ENCODE measurements at regions not wholly inside any gene's neighbourhood (a gene's known extent, or its start where the extent isn't known, plus 50 kb on each side); places are given as distances from the start of the nearest gene placed in this dataset.

DNA sequence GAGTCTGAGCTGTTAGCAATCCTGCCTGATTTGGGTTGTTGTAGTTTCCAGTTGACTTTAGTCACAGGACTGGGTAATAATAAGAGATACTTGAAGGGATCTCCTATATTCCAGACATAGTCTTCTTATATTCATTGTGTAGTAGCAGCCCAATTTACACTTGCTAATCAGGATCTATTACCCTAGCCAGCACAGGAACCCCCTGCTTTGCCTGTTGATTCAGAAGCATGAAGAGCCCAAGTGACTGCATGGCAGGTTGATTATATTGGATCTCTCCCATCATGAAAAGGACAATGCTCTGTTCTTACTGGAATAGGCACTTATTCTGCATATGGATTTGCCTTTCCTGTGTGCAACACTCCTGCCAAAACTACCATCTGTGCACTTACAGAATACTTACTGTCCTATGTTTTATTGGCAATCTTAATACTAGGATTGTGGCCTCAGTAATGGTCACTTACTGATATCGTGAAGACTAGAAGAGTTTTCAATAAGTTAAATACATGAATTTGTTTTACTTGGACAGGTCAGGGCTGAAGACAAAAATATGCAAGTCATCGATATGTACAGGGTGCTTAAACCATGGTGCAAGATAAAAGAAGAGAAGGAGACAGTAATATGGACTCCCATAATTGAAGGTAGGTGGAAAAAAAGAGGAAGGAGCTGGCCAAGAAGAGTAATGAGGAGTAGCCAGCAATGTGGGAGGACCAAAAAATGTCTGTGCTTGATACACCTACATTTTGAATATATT lies 304.1 kb downstream of the MCTP2 start:
- no peaks in the 10 kb centered on the region for H3K27me3 Mint-ChIP-seq (ENCODE audit: insufficient read depth, unreplicated experiment)
- H3K9me3 Mint-ChIP-seq (ENCODE audit: unreplicated experiment): peaks cover 7% of the 10 kb centered on the region
- H3K36me3 Mint-ChIP-seq (ENCODE audit: insufficient read depth, unreplicated experiment): no peaks in the 10 kb centered on the region
- no peaks in the 10 kb centered on the region for H3K4me1 Mint-ChIP-seq (ENCODE audit: insufficient read depth, unreplicated experiment)
- TF ChIP-seq, protein P1, sequence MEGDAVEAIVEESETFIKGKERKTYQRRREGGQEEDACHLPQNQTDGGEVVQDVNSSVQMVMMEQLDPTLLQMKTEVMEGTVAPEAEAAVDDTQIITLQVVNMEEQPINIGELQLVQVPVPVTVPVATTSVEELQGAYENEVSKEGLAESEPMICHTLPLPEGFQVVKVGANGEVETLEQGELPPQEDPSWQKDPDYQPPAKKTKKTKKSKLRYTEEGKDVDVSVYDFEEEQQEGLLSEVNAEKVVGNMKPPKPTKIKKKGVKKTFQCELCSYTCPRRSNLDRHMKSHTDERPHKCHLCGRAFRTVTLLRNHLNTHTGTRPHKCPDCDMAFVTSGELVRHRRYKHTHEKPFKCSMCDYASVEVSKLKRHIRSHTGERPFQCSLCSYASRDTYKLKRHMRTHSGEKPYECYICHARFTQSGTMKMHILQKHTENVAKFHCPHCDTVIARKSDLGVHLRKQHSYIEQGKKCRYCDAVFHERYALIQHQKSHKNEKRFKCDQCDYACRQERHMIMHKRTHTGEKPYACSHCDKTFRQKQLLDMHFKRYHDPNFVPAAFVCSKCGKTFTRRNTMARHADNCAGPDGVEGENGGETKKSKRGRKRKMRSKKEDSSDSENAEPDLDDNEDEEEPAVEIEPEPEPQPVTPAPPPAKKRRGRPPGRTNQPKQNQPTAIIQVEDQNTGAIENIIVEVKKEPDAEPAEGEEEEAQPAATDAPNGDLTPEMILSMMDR (IDR thresholded peaks at IDR 0.05; ENCODE audit: unreplicated experiment): no peak
- POLR2A ChIA-PET: no interaction called here
- DNase-seq (ENCODE audit: unreplicated experiment): no peak
- H3K4me3 Mint-ChIP-seq (ENCODE audit: unreplicated experiment): no peak overlapping the region
- intact Hi-C loops (cut with micrococcal nuclease): loop anchor here (10.0 kb wide), 1 partner anchor 101 kb away; no protein-coding TSS in a partner anchor
- CTCF ChIA-PET: no interaction called here
- no TSS peak for BruUV-seq (replicated peaks)
- no peak overlapping the region for H3K27ac Mint-ChIP-seq (ENCODE audit: low read depth, unreplicated experiment)

DNA sequence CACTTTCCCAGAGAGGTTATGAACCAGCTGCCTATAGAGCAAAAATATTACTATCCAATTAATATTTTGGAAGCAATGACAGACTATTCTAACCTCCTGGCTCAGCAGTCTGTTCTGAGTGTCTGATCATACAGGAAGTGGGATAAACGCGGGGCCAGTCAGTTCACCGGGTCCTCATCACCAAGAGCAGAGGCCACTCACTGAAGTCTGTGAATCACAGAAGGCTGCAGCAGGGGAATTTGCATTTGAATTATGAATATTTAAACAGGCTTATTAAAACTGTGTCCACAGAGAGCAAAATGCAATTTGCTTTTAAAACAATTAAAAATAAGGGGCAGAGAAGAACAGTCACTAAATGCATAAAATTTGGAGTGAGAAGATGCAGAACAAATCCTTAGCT lies 305.2 kb downstream of the MCTP2 start:
- H3K9me3 Mint-ChIP-seq (ENCODE audit: unreplicated experiment): peaks cover 7% of the 10 kb centered on the region
- H3K27me3 Mint-ChIP-seq (ENCODE audit: insufficient read depth, unreplicated experiment): no peaks in the 10 kb centered on the region
- H3K27ac Mint-ChIP-seq (ENCODE audit: low read depth, unreplicated experiment): no peak overlapping the region
- no peak overlapping the region for H3K4me3 Mint-ChIP-seq (ENCODE audit: unreplicated experiment)
- intact Hi-C loops (cut with micrococcal nuclease): loop anchor here (10.0 kb wide), 1 partner anchor 102 kb away; no protein-coding TSS in a partner anchor
- BruUV-seq (replicated peaks): no TSS peak
- ChIA-PET POLR2A (no interaction called here), CTCF (no interaction called here)
- TF ChIP-seq, protein P1 (IDR thresholded peaks at IDR 0.05; ENCODE audit: unreplicated experiment): no peak
- H3K4me1 Mint-ChIP-seq (ENCODE audit: insufficient read depth, unreplicated experiment): no peaks in the 10 kb centered on the region
- no peak for DNase-seq (ENCODE audit: unreplicated experiment)
- H3K36me3 Mint-ChIP-seq (ENCODE audit: insufficient read depth, unreplicated experiment): no peaks in the 10 kb centered on the region

DNA sequence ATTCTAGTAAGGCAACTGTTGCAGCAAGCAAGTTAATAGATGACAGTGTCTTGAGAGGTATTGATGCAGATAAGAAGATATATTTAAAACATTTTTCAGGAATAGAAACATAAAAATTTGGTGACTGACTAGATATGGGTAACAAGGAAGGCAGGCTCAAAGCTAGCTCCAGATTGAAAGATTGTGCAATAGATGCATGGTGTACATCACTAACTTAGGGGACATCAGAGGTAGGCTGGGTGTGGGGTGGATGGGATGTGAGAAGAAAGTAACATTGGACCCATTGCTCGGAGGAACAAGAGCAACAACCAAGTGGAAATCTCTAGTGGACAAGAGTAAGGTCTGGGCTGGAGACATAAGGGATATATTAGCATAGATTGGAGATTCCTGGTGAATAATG lies 306.9 kb downstream of the MCTP2 start:
- no TSS peak for BruUV-seq (replicated peaks)
- CTCF ChIA-PET: interaction anchor here (0.6 kb wide), 1 partner anchor 21 kb away, joined by 3 read pairs; no protein-coding TSS in a partner anchor
- TF ChIP-seq, protein P1 (IDR thresholded peaks at IDR 0.05; ENCODE audit: unreplicated experiment): no peak
- Mint-ChIP-seq H3K4me1 (ENCODE audit: insufficient read depth, unreplicated experiment) (no peaks in the 10 kb centered on the region), H3K4me3 (ENCODE audit: unreplicated experiment) (no peak overlapping the region), H3K36me3 (ENCODE audit: insufficient read depth, unreplicated experiment) (no peaks in the 10 kb centered on the region), H3K27ac (ENCODE audit: low read depth, unreplicated experiment) (no peak overlapping the region), H3K9me3 (ENCODE audit: unreplicated experiment) (peaks cover 7% of the 10 kb centered on the region), H3K27me3 (ENCODE audit: insufficient read depth, unreplicated experiment) (no peaks in the 10 kb centered on the region)
- intact Hi-C loops (cut with micrococcal nuclease): loop anchor here (10.0 kb wide), 1 partner anchor 103 kb away; no protein-coding TSS in a partner anchor
- no peak for DNase-seq (ENCODE audit: unreplicated experiment)
- POLR2A ChIA-PET: interaction anchor here (0.6 kb wide), 1 partner anchor 45 kb away, joined by 3 read pairs; no protein-coding TSS in a partner anchor

DNA sequence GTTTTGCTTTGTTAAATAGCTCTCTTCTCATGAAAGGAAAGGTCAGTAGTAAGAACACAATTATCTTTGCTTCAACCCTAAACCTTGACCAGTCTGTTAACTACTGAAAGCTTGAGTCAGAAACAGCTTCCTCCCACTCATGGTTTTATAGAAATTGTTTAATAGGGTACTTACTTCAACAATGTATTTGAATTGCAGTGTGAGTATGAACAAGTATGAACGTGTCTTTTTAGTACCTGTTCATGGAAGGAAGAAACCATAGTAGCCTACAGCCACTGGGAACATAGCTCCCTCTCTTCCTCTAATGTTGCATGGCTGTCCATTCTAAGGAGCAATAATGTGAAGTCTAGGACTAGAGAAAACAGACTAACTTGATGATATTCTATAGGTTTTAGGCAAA lies 311.0 kb downstream of the MCTP2 start:
- no TSS peak for BruUV-seq (replicated peaks)
- POLR2A ChIA-PET: no interaction called here
- H3K9me3 Mint-ChIP-seq (ENCODE audit: unreplicated experiment): peaks cover 3% of the 10 kb centered on the region
- H3K4me3 Mint-ChIP-seq (ENCODE audit: unreplicated experiment): no peak overlapping the region
- TF ChIP-seq, protein P1 (IDR thresholded peaks at IDR 0.05; ENCODE audit: unreplicated experiment): no peak
- CTCF ChIA-PET: interaction anchor here (1.0 to 1.2 kb wide), 2 partner anchors 18 to 35 kb away, joined by 3 to 4 read pairs; no protein-coding TSS in a partner anchor
- intact Hi-C loops (cut with micrococcal nuclease): no loop called here
- no peaks in the 10 kb centered on the region for H3K4me1 Mint-ChIP-seq (ENCODE audit: insufficient read depth, unreplicated experiment)
- no peak for DNase-seq (ENCODE audit: unreplicated experiment)
- no peaks in the 10 kb centered on the region for H3K27me3 Mint-ChIP-seq (ENCODE audit: insufficient read depth, unreplicated experiment)
- no peaks in the 10 kb centered on the region for H3K36me3 Mint-ChIP-seq (ENCODE audit: insufficient read depth, unreplicated experiment)
- no peak overlapping the region for H3K27ac Mint-ChIP-seq (ENCODE audit: low read depth, unreplicated experiment)

Measured in MCF 10A (cell line).